ENCODE measurements at regions not wholly inside any gene's neighbourhood (a gene's known extent, or its start where the extent isn't known, plus 50 kb on each side); places are given as distances from the start of the nearest gene placed in this dataset.

GRCh38 chr13:50303963-50304721 lies 288.9 kb downstream of the KCNRG start:
- no peak for DNase-seq (ENCODE audit: insufficient read length, low spot score, missing footprints)

GRCh38 chr13:50306156-50306555 lies 290.9 kb downstream of the KCNRG start:
- Histone ChIP-seq H3K4me2 (ENCODE audit: insufficient read depth, low read length) (no peak overlapping the region), H3K4me1 (ENCODE audit: insufficient read depth, low read length) (no peaks in the 10 kb centered on the region), H4K20me1 (ENCODE audit: insufficient read depth, low read length) (no peaks in the 10 kb centered on the region), H2AFZ (ENCODE audit: low read length) (no peak overlapping the region), H3K27ac (ENCODE audit: low read depth, low read length) (no peak overlapping the region), H3K9me3 (ENCODE audit: low read depth, low read length) (no peaks in the 10 kb centered on the region), H3K27me3 (ENCODE audit: insufficient read depth, low read length) (no peaks in the 10 kb centered on the region), H3K4me3 (ENCODE audit: insufficient read depth, low read length) (no peak overlapping the region), H3K79me2 (ENCODE audit: insufficient read depth, low read length) (no peaks in the 10 kb centered on the region), H3K36me3 (ENCODE audit: insufficient read depth, low read length) (no peaks in the 10 kb centered on the region)
- TF ChIP-seq CTCF (IDR thresholded peaks at IDR 0.05; ENCODE audit: extremely low read depth, low read depth, low read length): no peak
- DNase-seq (ENCODE audit: insufficient read length, low spot score, missing footprints): no peak

More at GRCh38 chr13:50303963-50304721, 288.9 kb downstream of the KCNRG start:
- TF ChIP-seq CTCF (IDR thresholded peaks at IDR 0.05; ENCODE audit: extremely low read depth, low read depth, low read length): no peak
- Histone ChIP-seq H2AFZ (ENCODE audit: low read length) (no peak overlapping the region), H3K36me3 (ENCODE audit: insufficient read depth, low read length) (no peaks in the 10 kb centered on the region), H3K4me2 (ENCODE audit: insufficient read depth, low read length) (no peak overlapping the region), H3K9me3 (ENCODE audit: low read depth, low read length) (no peaks in the 10 kb centered on the region), H4K20me1 (ENCODE audit: insufficient read depth, low read length) (no peaks in the 10 kb centered on the region), H3K4me1 (ENCODE audit: insufficient read depth, low read length) (peaks cover 9% of the 10 kb centered on the region), H3K27me3 (ENCODE audit: insufficient read depth, low read length) (no peaks in the 10 kb centered on the region), H3K4me3 (ENCODE audit: insufficient read depth, low read length) (no peak overlapping the region), H3K79me2 (ENCODE audit: insufficient read depth, low read length) (no peaks in the 10 kb centered on the region), H3K27ac (ENCODE audit: low read depth, low read length) (no peak overlapping the region)

- no peak for DNase-seq (ENCODE audit: insufficient read length, low spot score, missing footprints)
- Histone ChIP-seq H3K9me3 (ENCODE audit: low read depth, low read length) (no peaks in the 10 kb centered on the region), H3K27me3 (ENCODE audit: insufficient read depth, low read length) (no peaks in the 10 kb centered on the region), H3K79me2 (ENCODE audit: insufficient read depth, low read length) (no peaks in the 10 kb centered on the region), H3K27ac (ENCODE audit: low read depth, low read length) (no peak overlapping the region), H3K4me3 (ENCODE audit: insufficient read depth, low read length) (no peak overlapping the region), H3K36me3 (ENCODE audit: insufficient read depth, low read length) (no peaks in the 10 kb centered on the region), H4K20me1 (ENCODE audit: insufficient read depth, low read length) (no peaks in the 10 kb centered on the region), H3K4me1 (ENCODE audit: insufficient read depth, low read length) (no peaks in the 10 kb centered on the region), H2AFZ (ENCODE audit: low read length) (peak overlapping the region; percentile 27), H3K4me2 (ENCODE audit: insufficient read depth, low read length) (no peak overlapping the region)
- TF ChIP-seq CTCF (IDR thresholded peaks at IDR 0.05; ENCODE audit: extremely low read depth, low read depth, low read length): no peak
Measured at GRCh38 chr13:50309318-50309717, 294.1 kb downstream of the KCNRG start.

- H2AFZ ChIP-seq (ENCODE audit: low read length): no peak overlapping the region
- no peak overlapping the region for H3K4me2 ChIP-seq (ENCODE audit: insufficient read depth, low read length)
- no peak for TF ChIP-seq CTCF (IDR thresholded peaks at IDR 0.05; ENCODE audit: extremely low read depth, low read depth, low read length)
- DNase-seq (ENCODE audit: insufficient read length, low spot score, missing footprints): no peak
- H3K79me2 ChIP-seq (ENCODE audit: insufficient read depth, low read length): no peaks in the 10 kb centered on the region
- no peaks in the 10 kb centered on the region for H3K27me3 ChIP-seq (ENCODE audit: insufficient read depth, low read length)
- H3K9me3 ChIP-seq (ENCODE audit: low read depth, low read length): no peaks in the 10 kb centered on the region
- no peaks in the 10 kb centered on the region for H3K4me1 ChIP-seq (ENCODE audit: insufficient read depth, low read length)
- H3K36me3 ChIP-seq (ENCODE audit: insufficient read depth, low read length): no peaks in the 10 kb centered on the region
- no peak overlapping the region for H3K4me3 ChIP-seq (ENCODE audit: insufficient read depth, low read length)
- H3K27ac ChIP-seq (ENCODE audit: low read depth, low read length): no peak overlapping the region
- no peaks in the 10 kb centered on the region for H4K20me1 ChIP-seq (ENCODE audit: insufficient read depth, low read length)
Measured at GRCh38 chr13:50309882-50310594, 294.8 kb downstream of the KCNRG start.

Measured in osteoblast (primary cell).